H1 (cell line): ENCODE measurements at regions not wholly inside any gene's neighbourhood (a gene's known extent, or its start where the extent isn't known, plus 50 kb on each side); places are given as distances from the start of the nearest gene placed in this dataset.

Experiments used
- CTCF ChIP-seq, 3 experiments: IDR thresholded peaks; 1 replicate in 2 of 3; 2 replicates in 1 of 3; pipeline versions ENCODE4 v1.5.1 to v1.6.1; 2011; ENCODE audit warnings: low read length in 3 of 3, mild to moderate bottlenecking in 3 of 3, inconsistent platforms in 2 of 3, low read depth in 1 of 3, moderate library complexity in 1 of 3; ENCODE audit not compliant: insufficient read depth in 1 of 3; ENCODE audit errors: control extremely low read depth in 1 of 3
- HDAC6 ChIP-seq: IDR thresholded peaks from one replicate; pipeline ENCODE4 v1.7.1; 2012; ENCODE audit warnings: low read depth, mild to moderate bottlenecking, inconsistent platforms, low read length, moderate library complexity
- NRF1 ChIP-seq: IDR thresholded peaks from 2 replicates; pipeline ENCODE4 v1.6.1; 2011; ENCODE audit warnings: mild to moderate bottlenecking, low read depth, low read length, improper control_type of control experiment
- POLR2A ChIP-seq, 2 experiments: IDR thresholded peaks; 1 replicate in 1 of 2; 2 replicates in 1 of 2; pipeline ENCODE4 v1.6.1; 2011; ENCODE audit warnings: low read depth in 2 of 2, low read length in 2 of 2, mild to moderate bottlenecking in 2 of 2; ENCODE audit errors: control extremely low read depth in 1 of 2
- SAP30 ChIP-seq: fragments of 300-600 bp; sonication (generic); IDR thresholded peaks from 2 replicates; pipeline ENCODE4 v1.7.1; 2012; ENCODE audit warnings: low read length, moderate library complexity, mild to moderate bottlenecking, inconsistent platforms; ENCODE audit not compliant: insufficient read depth, insufficient replicate concordance
- USF2 ChIP-seq: IDR thresholded peaks from 2 replicates; pipeline ENCODE4 v1.6.1; 2011; ENCODE audit warnings: low read length, improper control_type of control experiment
- TF ChIP-seq, protein P1 (sequence below): IDR thresholded peaks from 2 replicates; pipeline ENCODE4 v1.6.1; 2012; ENCODE audit warnings: inconsistent platforms

- no peak for TF ChIP-seq CTCF (IDR thresholded peaks at IDR 0.05; ENCODE audit: control extremely low read depth in 1 of 3, insufficient read depth in 1 of 3, low read depth in 1 of 3, low read length in 3 of 3)
- no peak for TF ChIP-seq HDAC6
- TF ChIP-seq USF2: no peak
- no peak for TF ChIP-seq NRF1
- no peak for TF ChIP-seq POLR2A (IDR thresholded peaks at IDR 0.05; ENCODE audit: control extremely low read depth in 1 of 2, low read depth in 2 of 2, low read length in 2 of 2)
- TF ChIP-seq, protein P1, sequence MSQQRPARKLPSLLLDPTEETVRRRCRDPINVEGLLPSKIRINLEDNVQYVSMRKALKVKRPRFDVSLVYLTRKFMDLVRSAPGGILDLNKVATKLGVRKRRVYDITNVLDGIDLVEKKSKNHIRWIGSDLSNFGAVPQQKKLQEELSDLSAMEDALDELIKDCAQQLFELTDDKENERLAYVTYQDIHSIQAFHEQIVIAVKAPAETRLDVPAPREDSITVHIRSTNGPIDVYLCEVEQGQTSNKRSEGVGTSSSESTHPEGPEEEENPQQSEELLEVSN: no peak
- no peak for TF ChIP-seq SAP30
These were observed 973.2 kb upstream of the RAG2 start for GRCh38 chr11:37571246-37571645.
